Natural killer cell (primary cell): ENCODE measurements at regions not wholly inside any gene's neighbourhood (a gene's known extent, or its start where the extent isn't known, plus 50 kb on each side); places are given as distances from the start of the nearest gene placed in this dataset.

ENCODE experiments used
- ATAC-seq, 3 donors: fragments of 150-1000 bp in 2 of 3; fragments of 200-7000 bp in 1 of 3; cut with Tn5 transposase; 1 replicate in 1 of 3; 2 replicates in 2 of 3; pipeline ENCODE4 v1.10.0; 2021; ENCODE audit warnings: mild to moderate bottlenecking in 2 of 3, moderate library complexity in 2 of 3
- DNase-seq, 2 donors: peaks; one replicate each; pipeline versions ENCODE4 v3.0.0 to v3.0.0-alpha.2; 2013 to 2021; ENCODE audit warnings: mixed read lengths in 1 of 2
- H3K27ac ChIP-seq: one replicate; pipeline ENCODE4 v1.5.1; 2013; ENCODE audit warnings: mild to moderate bottlenecking, low read length
- H3K27me3 ChIP-seq: one replicate; pipeline ENCODE4 v1.6.1; 2013; ENCODE audit warnings: low read length; ENCODE audit not compliant: control insufficient read depth, insufficient read depth
- H3K36me3 ChIP-seq: one replicate; pipeline ENCODE4 v1.6.1; 2013; ENCODE audit warnings: low read length; ENCODE audit not compliant: control insufficient read depth, insufficient read depth
- H3K4me1 ChIP-seq: one replicate; pipeline ENCODE4 v1.6.1; 2013; ENCODE audit warnings: low read length; ENCODE audit not compliant: control insufficient read depth, insufficient read depth
- H3K4me3 ChIP-seq: one replicate; pipeline ENCODE4 v1.5.1; 2013; ENCODE audit warnings: low read length
- H3K9me3 ChIP-seq: one replicate; pipeline ENCODE4 v1.6.1; 2013; ENCODE audit warnings: low read length; ENCODE audit not compliant: control insufficient read depth, insufficient read depth
- H3K27ac Mint-ChIP-seq, 2 donors: one replicate each; pipeline ENCODE4 v1.8.0; 2022; ENCODE audit warnings: mild to moderate bottlenecking in 2 of 2, mixed read lengths in 2 of 2, moderate library complexity in 1 of 2
- H3K27me3 Mint-ChIP-seq, 2 donors: one replicate each; pipeline ENCODE4 v1.8.0; 2022; ENCODE audit warnings: low read depth in 2 of 2, mixed read lengths in 2 of 2
- H3K36me3 Mint-ChIP-seq: one replicate; pipeline ENCODE4 v1.8.0; 2022; ENCODE audit warnings: mixed read lengths
- H3K4me1 Mint-ChIP-seq, 2 donors: one replicate each; pipeline ENCODE4 v1.8.0; 2022; ENCODE audit warnings: mixed read lengths in 2 of 2
- H3K4me3 Mint-ChIP-seq: one replicate; pipeline ENCODE4 v1.8.0; 2022; ENCODE audit warnings: mild to moderate bottlenecking, moderate library complexity, mixed read lengths
- H3K9me3 Mint-ChIP-seq, 2 donors: one replicate each; pipeline ENCODE4 v1.8.0; 2022; ENCODE audit warnings: mixed read lengths in 2 of 2
- CTCF ChIP-seq: fragments of 200-600 bp; IDR thresholded peaks from one replicate; pipeline ENCODE4 v1.8.0; 2022; ENCODE audit warnings: antibody characterized with exemption
- WGBS: methylation state at CpG from one replicate; pipeline ENCODE4 v1.1.7; 2013; ENCODE audit warnings: missing lambda C conversion rate; ENCODE audit not compliant: insufficient coverage; 5-methylcytosine and 5-hydroxymethylcytosine counted together
- intact Hi-C: fragments of 100-400 bp; cut with micrococcal nuclease; formaldehyde crosslinking; loops from one replicate; pipeline ENCODE4 v1.14.2; 2022

GRCh38 chr10:79007421-79008319 lies 61.1 kb upstream of the ZMIZ1 start:
- 57% methylated on average over 5 of the region's 5 CpGs for WGBS
- Histone ChIP-seq H3K36me3 (no peaks in the 10 kb centered on the region), H3K27ac (no peak overlapping the region), H3K4me1 (no peaks in the 10 kb centered on the region), H3K9me3 (no peaks in the 10 kb centered on the region), H3K27me3 (no peaks in the 10 kb centered on the region), H3K4me3 (no peak overlapping the region)
- ATAC-seq (no peak), DNase-seq (peak in 1 of 2 donors; percentile 19)
- H3K27ac Mint-ChIP-seq = no peak overlapping the region
- H3K4me1 Mint-ChIP-seq = peaks cover 0 to 5% of the 10 kb centered on the region in 2 donors
- no peaks in the 10 kb centered on the region for H3K36me3 Mint-ChIP-seq
- TF ChIP-seq CTCF = no peak
- no peaks in the 10 kb centered on the region for H3K9me3 Mint-ChIP-seq
- no peak overlapping the region for H3K4me3 Mint-ChIP-seq
- intact Hi-C loops = no loop called here
- H3K27me3 Mint-ChIP-seq = peaks cover 20 to 33% of the 10 kb centered on the region in 2 donors

- no peaks in the 10 kb centered on the region for H3K36me3 Mint-ChIP-seq
- TF ChIP-seq CTCF = no peak
- WGBS = 91% methylated on average over 5 of the region's 5 CpGs
- DNase-seq (no peak), ATAC-seq (no peak)
- H3K9me3 Mint-ChIP-seq = no peaks in the 10 kb centered on the region
- H3K4me3 ChIP-seq = no peak overlapping the region
- no peaks in the 10 kb centered on the region for H3K4me1 ChIP-seq
- H3K36me3 ChIP-seq = no peaks in the 10 kb centered on the region
- no peaks in the 10 kb centered on the region for H3K27me3 ChIP-seq
- peaks cover 0 to 5% of the 10 kb centered on the region in 2 donors for H3K4me1 Mint-ChIP-seq
- H3K27ac Mint-ChIP-seq = no peak overlapping the region
- intact Hi-C loops = no loop called here
- H3K9me3 ChIP-seq = no peaks in the 10 kb centered on the region
- H3K27ac ChIP-seq = no peak overlapping the region
- peaks cover 27 to 47% of the 10 kb centered on the region in 2 donors for H3K27me3 Mint-ChIP-seq
- no peak overlapping the region for H3K4me3 Mint-ChIP-seq
These were observed 59.6 kb upstream of the ZMIZ1 start for GRCh38 chr10:79009145-79009544.

- Histone ChIP-seq H3K4me1 (no peaks in the 10 kb centered on the region), H3K9me3 (peaks cover 1% of the 10 kb centered on the region), H3K27ac (no peak overlapping the region), H3K27me3 (no peaks in the 10 kb centered on the region), H3K4me3 (no peak overlapping the region), H3K36me3 (no peaks in the 10 kb centered on the region)
- TF ChIP-seq CTCF = no peak
- H3K9me3 Mint-ChIP-seq = peaks cover 0 to under 1% of the 10 kb centered on the region in 2 donors
- DNase-seq (no peak), ATAC-seq (no peak)
- H3K4me1 Mint-ChIP-seq = no peaks in the 10 kb centered on the region
- no peaks in the 10 kb centered on the region for H3K36me3 Mint-ChIP-seq
- intact Hi-C loops = no loop called here
- H3K27ac Mint-ChIP-seq = no peak overlapping the region
- 94% methylated on average over 4 of the region's 4 CpGs for WGBS
- no peak overlapping the region for H3K4me3 Mint-ChIP-seq
- H3K27me3 Mint-ChIP-seq = peaks cover 22 to 50% of the 10 kb centered on the region in 2 donors
These were observed 56.2 kb upstream of the ZMIZ1 start for GRCh38 chr10:79012567-79012966.
